WTC11 (cell line): ENCODE measurements at regions not wholly inside any gene's neighbourhood (a gene's known extent, or its start where the extent isn't known, plus 50 kb on each side); places are given as distances from the start of the nearest gene placed in this dataset.

Experiments
- ATAC-seq: fragments of 200-7000 bp; cut with Tn5 transposase; 2 replicates; pipeline ENCODE4 v1.10.0; 2021; ENCODE audit warnings: mild to moderate bottlenecking, moderate library complexity
- CTCF ChIA-PET: fragments of 300-600 bp; sonication (Branson Sonifier 250); formaldehyde crosslinking; loops from one replicate; lab custom pipeline; 2021; ENCODE audit warnings: antibody characterized with exemption; lab: Charles Lee
- POLR2A ChIA-PET: fragments of 350-600 bp; sonication (Branson Sonifier 250); formaldehyde crosslinking; loops from one replicate; lab custom pipeline; 2021; ENCODE audit warnings: antibody characterized with exemption; lab: Charles Lee
- DNase-seq: peaks from one replicate; pipeline ENCODE4 v3.0.0; 2021; ENCODE audit warnings: low spot score
- H3K27ac Mint-ChIP-seq: 2 replicates; pipeline ENCODE4 v1.8.0; 2021; ENCODE audit warnings: mixed read lengths
- H3K27me3 Mint-ChIP-seq: 2 replicates; pipeline ENCODE4 v1.8.0; 2021; ENCODE audit warnings: low read depth, mild to moderate bottlenecking, moderate library complexity, mixed read lengths
- H3K36me3 Mint-ChIP-seq: 2 replicates; pipeline ENCODE4 v1.8.0; 2021; ENCODE audit warnings: mixed read lengths
- H3K4me1 Mint-ChIP-seq: 2 replicates; pipeline ENCODE4 v1.8.0; 2022; ENCODE audit warnings: mixed read lengths
- H3K4me3 Mint-ChIP-seq: 2 replicates; pipeline ENCODE4 v1.8.0; 2021; ENCODE audit warnings: mild to moderate bottlenecking, moderate library complexity, mixed read lengths
- H3K9me3 Mint-ChIP-seq: 2 replicates; pipeline ENCODE4 v1.8.0; 2021; ENCODE audit warnings: mixed read lengths
- CBFB ChIP-seq: sonication (generic); formaldehyde crosslinking; IDR thresholded peaks from 2 replicates; pipeline ENCODE4 v1.8.1; 2022; ENCODE audit warnings: mild to moderate bottlenecking, low read depth, missing genetic modification reagents
- CREB1 ChIP-seq: sonication (generic); formaldehyde crosslinking; IDR thresholded peaks from 2 replicates; pipeline ENCODE4 v1.8.0; 2023; ENCODE audit warnings: mild to moderate bottlenecking, missing genetic modification reagents
- ESRRA ChIP-seq: sonication (generic); formaldehyde crosslinking; IDR thresholded peaks from 2 replicates; pipeline ENCODE4 v1.8.1; 2022; ENCODE audit warnings: mild to moderate bottlenecking, missing genetic modification reagents, borderline replicate concordance
- FOXK1 ChIP-seq: sonication (generic); formaldehyde crosslinking; IDR thresholded peaks from 2 replicates; pipeline ENCODE4 v1.8.0; 2022; ENCODE audit warnings: mild to moderate bottlenecking, moderate library complexity, missing genetic modification reagents
- JAZF1 ChIP-seq: fragments of 250-450 bp; sonication (Bioruptor Pico); IDR thresholded peaks from 2 replicates; pipeline ENCODE4 v1.9.0; 2021; ENCODE audit warnings: moderate library complexity, mild to moderate bottlenecking, inconsistent platforms
- KAT7 ChIP-seq: sonication (generic); formaldehyde crosslinking; IDR thresholded peaks from 2 replicates; pipeline ENCODE4 v1.8.1; 2023; ENCODE audit warnings: missing genetic modification reagents, mild to moderate bottlenecking, borderline replicate concordance
- TEAD4 ChIP-seq: sonication (generic); formaldehyde crosslinking; IDR thresholded peaks from 2 replicates; pipeline ENCODE4 v1.8.0; 2022; ENCODE audit warnings: mild to moderate bottlenecking, missing genetic modification reagents
- ZNF219 ChIP-seq: sonication (generic); formaldehyde crosslinking; IDR thresholded peaks from 2 replicates; pipeline ENCODE4 v1.8.0; 2023; ENCODE audit warnings: missing genetic modification reagents, mild to moderate bottlenecking, borderline replicate concordance
- ZNF416 ChIP-seq: fragments of 250-450 bp; sonication (Bioruptor Pico); IDR thresholded peaks from 2 replicates; pipeline ENCODE4 v1.9.0; 2021; ENCODE audit warnings: mild to moderate bottlenecking, inconsistent platforms
- TF ChIP-seq, protein P1 (sequence below): sonication (generic); formaldehyde crosslinking; IDR thresholded peaks from 2 replicates; pipeline ENCODE4 v1.8.1; 2022; ENCODE audit warnings: low read depth, missing genetic modification reagents, borderline replicate concordance
- TF ChIP-seq, protein P2 (sequence below): sonication (generic); formaldehyde crosslinking; IDR thresholded peaks from 2 replicates; pipeline ENCODE4 v1.8.1; 2022; ENCODE audit warnings: mild to moderate bottlenecking, missing genetic modification reagents, moderate library complexity, borderline replicate concordance
- TF ChIP-seq, protein P3 (sequence below): fragments of 200-600 bp; IDR thresholded peaks from 2 replicates; pipeline ENCODE4 v1.8.0; 2022; ENCODE audit warnings: antibody characterized with exemption
- TF ChIP-seq, protein P4 (sequence below): fragments of 250-450 bp; sonication (Bioruptor Pico); IDR thresholded peaks from 2 replicates; pipeline ENCODE4 v1.9.0; 2021; ENCODE audit warnings: mild to moderate bottlenecking, borderline replicate concordance
- TF ChIP-seq, protein P5 (sequence below): sonication (generic); formaldehyde crosslinking; IDR thresholded peaks from 2 replicates; pipeline ENCODE4 v1.8.0; 2022; ENCODE audit warnings: missing genetic modification reagents
- TF ChIP-seq, protein P6 (sequence below): fragments of 250-450 bp; sonication (Bioruptor Pico); IDR thresholded peaks from 2 replicates; pipeline ENCODE4 v1.9.0; 2021; ENCODE audit warnings: mild to moderate bottlenecking
- TF ChIP-seq, protein P7 (sequence below): sonication (generic); formaldehyde crosslinking; IDR thresholded peaks from 2 replicates; pipeline ENCODE4 v1.8.1; 2023; ENCODE audit warnings: mild to moderate bottlenecking, missing genetic modification reagents, moderate library complexity

DNA sequence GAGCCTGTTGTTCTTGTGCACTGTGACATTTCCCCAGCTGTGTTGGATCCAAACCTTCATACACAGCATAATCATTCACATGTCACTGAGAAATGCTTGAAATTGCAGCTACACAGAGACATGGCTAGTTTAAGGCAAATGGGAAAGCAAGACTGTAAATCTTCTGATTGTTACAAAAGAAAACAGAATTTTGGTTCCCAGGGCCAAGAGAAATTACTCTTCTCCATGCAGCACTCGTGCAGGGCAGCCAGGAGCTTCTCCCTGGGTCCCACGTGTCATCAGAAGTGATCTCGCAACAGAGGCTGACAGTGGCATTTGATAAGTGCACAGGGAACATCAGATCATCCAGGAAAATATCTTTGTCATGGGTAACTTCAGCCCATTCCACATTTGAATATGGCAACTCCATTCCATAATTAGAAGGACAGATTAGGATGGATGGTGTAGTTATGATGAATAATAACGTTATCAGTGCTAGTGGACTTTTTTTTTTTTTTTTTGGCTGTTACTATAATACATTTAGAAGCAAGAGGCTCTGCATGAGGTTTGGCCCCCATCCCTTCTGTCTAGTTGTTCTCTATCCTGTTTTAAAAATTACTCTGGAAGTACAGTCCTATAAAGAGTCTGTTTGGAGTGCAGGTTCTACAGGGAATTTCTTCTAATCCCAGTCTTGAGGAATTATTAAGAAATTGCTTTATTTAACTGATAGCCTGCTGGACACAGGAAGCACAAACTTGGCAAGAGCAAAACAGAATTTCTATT lies 571.0 kb upstream of the NOX3 start (continued):
- TF ChIP-seq, protein P1, sequence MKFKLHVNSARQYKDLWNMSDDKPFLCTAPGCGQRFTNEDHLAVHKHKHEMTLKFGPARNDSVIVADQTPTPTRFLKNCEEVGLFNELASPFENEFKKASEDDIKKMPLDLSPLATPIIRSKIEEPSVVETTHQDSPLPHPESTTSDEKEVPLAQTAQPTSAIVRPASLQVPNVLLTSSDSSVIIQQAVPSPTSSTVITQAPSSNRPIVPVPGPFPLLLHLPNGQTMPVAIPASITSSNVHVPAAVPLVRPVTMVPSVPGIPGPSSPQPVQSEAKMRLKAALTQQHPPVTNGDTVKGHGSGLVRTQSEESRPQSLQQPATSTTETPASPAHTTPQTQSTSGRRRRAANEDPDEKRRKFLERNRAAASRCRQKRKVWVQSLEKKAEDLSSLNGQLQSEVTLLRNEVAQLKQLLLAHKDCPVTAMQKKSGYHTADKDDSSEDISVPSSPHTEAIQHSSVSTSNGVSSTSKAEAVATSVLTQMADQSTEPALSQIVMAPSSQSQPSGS (CRISPR knock-in tag): no peak
- TF ChIP-seq, protein P2, sequence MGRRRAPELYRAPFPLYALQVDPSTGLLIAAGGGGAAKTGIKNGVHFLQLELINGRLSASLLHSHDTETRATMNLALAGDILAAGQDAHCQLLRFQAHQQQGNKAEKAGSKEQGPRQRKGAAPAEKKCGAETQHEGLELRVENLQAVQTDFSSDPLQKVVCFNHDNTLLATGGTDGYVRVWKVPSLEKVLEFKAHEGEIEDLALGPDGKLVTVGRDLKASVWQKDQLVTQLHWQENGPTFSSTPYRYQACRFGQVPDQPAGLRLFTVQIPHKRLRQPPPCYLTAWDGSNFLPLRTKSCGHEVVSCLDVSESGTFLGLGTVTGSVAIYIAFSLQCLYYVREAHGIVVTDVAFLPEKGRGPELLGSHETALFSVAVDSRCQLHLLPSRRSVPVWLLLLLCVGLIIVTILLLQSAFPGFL: no peak
- no peak for TF ChIP-seq ZNF416 (CRISPR knock-in tag)

DNA sequence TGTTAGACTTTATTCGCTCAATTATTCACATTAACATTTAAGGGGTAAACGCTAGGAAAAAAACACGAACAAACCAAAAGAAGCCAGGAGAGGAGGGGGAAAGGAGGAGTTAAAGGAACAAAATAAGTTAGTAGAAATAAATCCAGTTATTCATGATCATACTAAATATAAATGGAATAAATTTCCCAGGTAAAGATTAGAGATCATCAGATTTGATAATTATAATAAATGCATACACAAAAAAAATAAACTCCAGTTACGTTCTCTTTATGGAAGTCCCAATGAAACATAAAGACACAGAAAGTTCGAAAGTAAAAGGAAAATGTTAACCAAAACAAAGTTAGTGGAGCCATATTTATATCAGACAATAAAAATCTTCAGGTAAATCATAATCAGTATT lies 568.7 kb upstream of the NOX3 start:
- CTCF ChIA-PET: no interaction called here
- Mint-ChIP-seq H3K9me3 (peaks cover 34% of the 10 kb centered on the region), H3K27ac (no peak overlapping the region), H3K4me3 (no peak overlapping the region), H3K36me3 (peaks cover 22% of the 10 kb centered on the region), H3K4me1 (no peaks in the 10 kb centered on the region), H3K27me3 (no peaks in the 10 kb centered on the region)
- POLR2A ChIA-PET: no interaction called here
- DNase-seq (no peak), ATAC-seq (no peak)
- TF ChIP-seq CBFB (CRISPR knock-in tag): no peak
- no peak for TF ChIP-seq JAZF1 (CRISPR knock-in tag)
- TF ChIP-seq, protein P3, sequence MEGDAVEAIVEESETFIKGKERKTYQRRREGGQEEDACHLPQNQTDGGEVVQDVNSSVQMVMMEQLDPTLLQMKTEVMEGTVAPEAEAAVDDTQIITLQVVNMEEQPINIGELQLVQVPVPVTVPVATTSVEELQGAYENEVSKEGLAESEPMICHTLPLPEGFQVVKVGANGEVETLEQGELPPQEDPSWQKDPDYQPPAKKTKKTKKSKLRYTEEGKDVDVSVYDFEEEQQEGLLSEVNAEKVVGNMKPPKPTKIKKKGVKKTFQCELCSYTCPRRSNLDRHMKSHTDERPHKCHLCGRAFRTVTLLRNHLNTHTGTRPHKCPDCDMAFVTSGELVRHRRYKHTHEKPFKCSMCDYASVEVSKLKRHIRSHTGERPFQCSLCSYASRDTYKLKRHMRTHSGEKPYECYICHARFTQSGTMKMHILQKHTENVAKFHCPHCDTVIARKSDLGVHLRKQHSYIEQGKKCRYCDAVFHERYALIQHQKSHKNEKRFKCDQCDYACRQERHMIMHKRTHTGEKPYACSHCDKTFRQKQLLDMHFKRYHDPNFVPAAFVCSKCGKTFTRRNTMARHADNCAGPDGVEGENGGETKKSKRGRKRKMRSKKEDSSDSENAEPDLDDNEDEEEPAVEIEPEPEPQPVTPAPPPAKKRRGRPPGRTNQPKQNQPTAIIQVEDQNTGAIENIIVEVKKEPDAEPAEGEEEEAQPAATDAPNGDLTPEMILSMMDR: no peak
- no peak for TF ChIP-seq ZNF219 (CRISPR knock-in tag)
- no peak for TF ChIP-seq KAT7
- no peak for TF ChIP-seq TEAD4 (CRISPR knock-in tag)
- TF ChIP-seq, protein P4, sequence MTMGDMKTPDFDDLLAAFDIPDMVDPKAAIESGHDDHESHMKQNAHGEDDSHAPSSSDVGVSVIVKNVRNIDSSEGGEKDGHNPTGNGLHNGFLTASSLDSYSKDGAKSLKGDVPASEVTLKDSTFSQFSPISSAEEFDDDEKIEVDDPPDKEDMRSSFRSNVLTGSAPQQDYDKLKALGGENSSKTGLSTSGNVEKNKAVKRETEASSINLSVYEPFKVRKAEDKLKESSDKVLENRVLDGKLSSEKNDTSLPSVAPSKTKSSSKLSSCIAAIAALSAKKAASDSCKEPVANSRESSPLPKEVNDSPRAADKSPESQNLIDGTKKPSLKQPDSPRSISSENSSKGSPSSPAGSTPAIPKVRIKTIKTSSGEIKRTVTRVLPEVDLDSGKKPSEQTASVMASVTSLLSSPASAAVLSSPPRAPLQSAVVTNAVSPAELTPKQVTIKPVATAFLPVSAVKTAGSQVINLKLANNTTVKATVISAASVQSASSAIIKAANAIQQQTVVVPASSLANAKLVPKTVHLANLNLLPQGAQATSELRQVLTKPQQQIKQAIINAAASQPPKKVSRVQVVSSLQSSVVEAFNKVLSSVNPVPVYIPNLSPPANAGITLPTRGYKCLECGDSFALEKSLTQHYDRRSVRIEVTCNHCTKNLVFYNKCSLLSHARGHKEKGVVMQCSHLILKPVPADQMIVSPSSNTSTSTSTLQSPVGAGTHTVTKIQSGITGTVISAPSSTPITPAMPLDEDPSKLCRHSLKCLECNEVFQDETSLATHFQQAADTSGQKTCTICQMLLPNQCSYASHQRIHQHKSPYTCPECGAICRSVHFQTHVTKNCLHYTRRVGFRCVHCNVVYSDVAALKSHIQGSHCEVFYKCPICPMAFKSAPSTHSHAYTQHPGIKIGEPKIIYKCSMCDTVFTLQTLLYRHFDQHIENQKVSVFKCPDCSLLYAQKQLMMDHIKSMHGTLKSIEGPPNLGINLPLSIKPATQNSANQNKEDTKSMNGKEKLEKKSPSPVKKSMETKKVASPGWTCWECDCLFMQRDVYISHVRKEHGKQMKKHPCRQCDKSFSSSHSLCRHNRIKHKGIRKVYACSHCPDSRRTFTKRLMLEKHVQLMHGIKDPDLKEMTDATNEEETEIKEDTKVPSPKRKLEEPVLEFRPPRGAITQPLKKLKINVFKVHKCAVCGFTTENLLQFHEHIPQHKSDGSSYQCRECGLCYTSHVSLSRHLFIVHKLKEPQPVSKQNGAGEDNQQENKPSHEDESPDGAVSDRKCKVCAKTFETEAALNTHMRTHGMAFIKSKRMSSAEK: no peak
- TF ChIP-seq, protein P5, sequence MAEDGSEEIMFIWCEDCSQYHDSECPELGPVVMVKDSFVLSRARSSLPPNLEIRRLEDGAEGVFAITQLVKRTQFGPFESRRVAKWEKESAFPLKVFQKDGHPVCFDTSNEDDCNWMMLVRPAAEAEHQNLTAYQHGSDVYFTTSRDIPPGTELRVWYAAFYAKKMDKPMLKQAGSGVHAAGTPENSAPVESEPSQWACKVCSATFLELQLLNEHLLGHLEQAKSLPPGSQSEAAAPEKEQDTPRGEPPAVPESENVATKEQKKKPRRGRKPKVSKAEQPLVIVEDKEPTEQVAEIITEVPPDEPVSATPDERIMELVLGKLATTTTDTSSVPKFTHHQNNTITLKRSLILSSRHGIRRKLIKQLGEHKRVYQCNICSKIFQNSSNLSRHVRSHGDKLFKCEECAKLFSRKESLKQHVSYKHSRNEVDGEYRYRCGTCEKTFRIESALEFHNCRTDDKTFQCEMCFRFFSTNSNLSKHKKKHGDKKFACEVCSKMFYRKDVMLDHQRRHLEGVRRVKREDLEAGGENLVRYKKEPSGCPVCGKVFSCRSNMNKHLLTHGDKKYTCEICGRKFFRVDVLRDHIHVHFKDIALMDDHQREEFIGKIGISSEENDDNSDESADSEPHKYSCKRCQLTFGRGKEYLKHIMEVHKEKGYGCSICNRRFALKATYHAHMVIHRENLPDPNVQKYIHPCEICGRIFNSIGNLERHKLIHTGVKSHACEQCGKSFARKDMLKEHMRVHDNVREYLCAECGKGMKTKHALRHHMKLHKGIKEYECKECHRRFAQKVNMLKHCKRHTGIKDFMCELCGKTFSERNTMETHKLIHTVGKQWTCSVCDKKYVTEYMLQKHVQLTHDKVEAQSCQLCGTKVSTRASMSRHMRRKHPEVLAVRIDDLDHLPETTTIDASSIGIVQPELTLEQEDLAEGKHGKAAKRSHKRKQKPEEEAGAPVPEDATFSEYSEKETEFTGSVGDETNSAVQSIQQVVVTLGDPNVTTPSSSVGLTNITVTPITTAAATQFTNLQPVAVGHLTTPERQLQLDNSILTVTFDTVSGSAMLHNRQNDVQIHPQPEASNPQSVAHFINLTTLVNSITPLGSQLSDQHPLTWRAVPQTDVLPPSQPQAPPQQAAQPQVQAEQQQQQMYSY: no peak
- TF ChIP-seq FOXK1 (CRISPR knock-in tag): no peak
- TF ChIP-seq CREB1 (CRISPR knock-in tag): no peak
- TF ChIP-seq ESRRA (CRISPR knock-in tag): no peak
- TF ChIP-seq, protein P6, sequence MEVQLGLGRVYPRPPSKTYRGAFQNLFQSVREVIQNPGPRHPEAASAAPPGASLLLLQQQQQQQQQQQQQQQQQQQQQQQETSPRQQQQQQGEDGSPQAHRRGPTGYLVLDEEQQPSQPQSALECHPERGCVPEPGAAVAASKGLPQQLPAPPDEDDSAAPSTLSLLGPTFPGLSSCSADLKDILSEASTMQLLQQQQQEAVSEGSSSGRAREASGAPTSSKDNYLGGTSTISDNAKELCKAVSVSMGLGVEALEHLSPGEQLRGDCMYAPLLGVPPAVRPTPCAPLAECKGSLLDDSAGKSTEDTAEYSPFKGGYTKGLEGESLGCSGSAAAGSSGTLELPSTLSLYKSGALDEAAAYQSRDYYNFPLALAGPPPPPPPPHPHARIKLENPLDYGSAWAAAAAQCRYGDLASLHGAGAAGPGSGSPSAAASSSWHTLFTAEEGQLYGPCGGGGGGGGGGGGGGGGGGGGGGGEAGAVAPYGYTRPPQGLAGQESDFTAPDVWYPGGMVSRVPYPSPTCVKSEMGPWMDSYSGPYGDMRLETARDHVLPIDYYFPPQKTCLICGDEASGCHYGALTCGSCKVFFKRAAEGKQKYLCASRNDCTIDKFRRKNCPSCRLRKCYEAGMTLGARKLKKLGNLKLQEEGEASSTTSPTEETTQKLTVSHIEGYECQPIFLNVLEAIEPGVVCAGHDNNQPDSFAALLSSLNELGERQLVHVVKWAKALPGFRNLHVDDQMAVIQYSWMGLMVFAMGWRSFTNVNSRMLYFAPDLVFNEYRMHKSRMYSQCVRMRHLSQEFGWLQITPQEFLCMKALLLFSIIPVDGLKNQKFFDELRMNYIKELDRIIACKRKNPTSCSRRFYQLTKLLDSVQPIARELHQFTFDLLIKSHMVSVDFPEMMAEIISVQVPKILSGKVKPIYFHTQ: no peak
- TF ChIP-seq, protein P7, sequence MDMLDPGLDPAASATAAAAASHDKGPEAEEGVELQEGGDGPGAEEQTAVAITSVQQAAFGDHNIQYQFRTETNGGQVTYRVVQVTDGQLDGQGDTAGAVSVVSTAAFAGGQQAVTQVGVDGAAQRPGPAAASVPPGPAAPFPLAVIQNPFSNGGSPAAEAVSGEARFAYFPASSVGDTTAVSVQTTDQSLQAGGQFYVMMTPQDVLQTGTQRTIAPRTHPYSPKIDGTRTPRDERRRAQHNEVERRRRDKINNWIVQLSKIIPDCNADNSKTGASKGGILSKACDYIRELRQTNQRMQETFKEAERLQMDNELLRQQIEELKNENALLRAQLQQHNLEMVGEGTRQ (CRISPR knock-in tag): no peak
